ENCODE measurements at regions not wholly inside any gene's neighbourhood (a gene's known extent, or its start where the extent isn't known, plus 50 kb on each side); places are given as distances from the start of the nearest gene placed in this dataset.
A peak's percentile ranks its signal among the peaks of the same experiment; 100 is the strongest.

DNA sequence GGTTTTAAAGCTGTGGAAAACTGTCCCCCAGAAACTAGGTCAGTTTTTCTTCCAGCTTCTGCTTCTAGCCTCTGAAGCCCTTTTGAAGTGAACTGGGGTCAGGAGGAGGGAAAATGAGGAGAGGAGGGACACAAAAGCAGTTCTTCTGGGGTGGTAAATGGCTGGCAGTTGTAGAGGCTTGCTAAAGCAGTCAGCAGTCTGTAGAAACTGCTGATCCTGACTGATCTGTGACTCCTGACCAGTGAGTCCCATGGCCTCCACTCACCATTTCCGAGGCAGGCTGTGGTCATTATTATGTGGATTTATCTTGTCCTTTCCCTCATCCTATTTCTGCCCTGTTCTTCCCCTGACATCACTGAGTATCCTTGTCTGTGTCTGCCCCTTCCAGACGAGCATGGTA is 276.4 kb upstream of the ROPN1 start:
- Histone ChIP-seq H3K36me3 (ENCODE audit: control insufficient read depth in 2 of 3, insufficient read depth in 3 of 3, low read length in 3 of 3) (no peaks in the 10 kb centered on the region), H3K4me3 (ENCODE audit: low read length in 3 of 3) (no peak overlapping the region), H3K27ac (ENCODE audit: low read depth in 2 of 2, low read length in 2 of 2) (no peak overlapping the region), H3K9me3 (ENCODE audit: control insufficient read depth in 2 of 3, insufficient read depth in 1 of 3, low read length in 3 of 3) (no peaks in the 10 kb centered on the region), H3K4me1 (ENCODE audit: control insufficient read depth in 2 of 3, insufficient read depth in 2 of 3, low read depth in 1 of 3, low read length in 3 of 3) (no peaks in the 10 kb centered on the region), H3K9ac (ENCODE audit: low read length in 3 of 3) (no peak overlapping the region), H3K27me3 (ENCODE audit: control insufficient read depth, insufficient read depth, low read length) (no peaks in the 10 kb centered on the region)
- intact Hi-C loops (cut with DNase I), result no loop called here
- no peak for FAIRE-seq
- TF ChIP-seq, protein P1, sequence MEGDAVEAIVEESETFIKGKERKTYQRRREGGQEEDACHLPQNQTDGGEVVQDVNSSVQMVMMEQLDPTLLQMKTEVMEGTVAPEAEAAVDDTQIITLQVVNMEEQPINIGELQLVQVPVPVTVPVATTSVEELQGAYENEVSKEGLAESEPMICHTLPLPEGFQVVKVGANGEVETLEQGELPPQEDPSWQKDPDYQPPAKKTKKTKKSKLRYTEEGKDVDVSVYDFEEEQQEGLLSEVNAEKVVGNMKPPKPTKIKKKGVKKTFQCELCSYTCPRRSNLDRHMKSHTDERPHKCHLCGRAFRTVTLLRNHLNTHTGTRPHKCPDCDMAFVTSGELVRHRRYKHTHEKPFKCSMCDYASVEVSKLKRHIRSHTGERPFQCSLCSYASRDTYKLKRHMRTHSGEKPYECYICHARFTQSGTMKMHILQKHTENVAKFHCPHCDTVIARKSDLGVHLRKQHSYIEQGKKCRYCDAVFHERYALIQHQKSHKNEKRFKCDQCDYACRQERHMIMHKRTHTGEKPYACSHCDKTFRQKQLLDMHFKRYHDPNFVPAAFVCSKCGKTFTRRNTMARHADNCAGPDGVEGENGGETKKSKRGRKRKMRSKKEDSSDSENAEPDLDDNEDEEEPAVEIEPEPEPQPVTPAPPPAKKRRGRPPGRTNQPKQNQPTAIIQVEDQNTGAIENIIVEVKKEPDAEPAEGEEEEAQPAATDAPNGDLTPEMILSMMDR (IDR thresholded peaks at IDR 0.05; ENCODE audit: borderline replicate concordance, extremely low read depth, insufficient read depth), result no peak
- DNase-seq, result no peak

DNA sequence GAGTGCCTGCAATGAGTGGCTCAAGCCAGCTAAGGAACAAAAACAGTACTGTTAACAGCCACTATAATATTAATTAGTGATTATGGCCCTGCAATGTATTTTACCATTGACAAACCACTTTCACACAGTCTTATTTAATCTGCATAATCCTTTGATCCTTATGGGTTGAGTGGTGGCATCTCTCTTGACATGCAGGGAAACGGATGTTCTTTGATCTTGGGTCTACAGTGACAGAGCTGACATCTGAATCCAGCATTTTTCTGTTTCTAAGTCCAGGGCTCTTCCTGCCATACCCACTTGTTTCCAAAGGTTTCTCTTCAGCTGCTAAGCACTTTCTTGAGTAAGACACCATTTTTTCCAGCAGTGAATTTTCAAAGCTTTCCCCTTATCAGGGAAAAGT is 277.7 kb upstream of the ROPN1 start:
- Histone ChIP-seq H3K27ac (ENCODE audit: low read depth in 2 of 2, low read length in 2 of 2) (no peak overlapping the region), H3K9ac (ENCODE audit: low read length in 3 of 3) (no peak overlapping the region), H3K4me1 (ENCODE audit: control insufficient read depth in 2 of 3, insufficient read depth in 2 of 3, low read depth in 1 of 3, low read length in 3 of 3) (peaks cover 0 to 2% (median 0%) of the 10 kb centered on the region in 3 donors), H3K4me3 (ENCODE audit: low read length in 3 of 3) (no peak overlapping the region), H3K27me3 (ENCODE audit: control insufficient read depth, insufficient read depth, low read length) (no peaks in the 10 kb centered on the region), H3K9me3 (ENCODE audit: control insufficient read depth in 2 of 3, insufficient read depth in 1 of 3, low read length in 3 of 3) (no peaks in the 10 kb centered on the region), H3K36me3 (ENCODE audit: control insufficient read depth in 2 of 3, insufficient read depth in 3 of 3, low read length in 3 of 3) (no peaks in the 10 kb centered on the region)
- DNase-seq (no peak), FAIRE-seq (no peak)
- intact Hi-C loops (cut with DNase I), result no loop called here
- TF ChIP-seq, protein P1 (IDR thresholded peaks at IDR 0.05; ENCODE audit: borderline replicate concordance, extremely low read depth, insufficient read depth), result no peak

DNA sequence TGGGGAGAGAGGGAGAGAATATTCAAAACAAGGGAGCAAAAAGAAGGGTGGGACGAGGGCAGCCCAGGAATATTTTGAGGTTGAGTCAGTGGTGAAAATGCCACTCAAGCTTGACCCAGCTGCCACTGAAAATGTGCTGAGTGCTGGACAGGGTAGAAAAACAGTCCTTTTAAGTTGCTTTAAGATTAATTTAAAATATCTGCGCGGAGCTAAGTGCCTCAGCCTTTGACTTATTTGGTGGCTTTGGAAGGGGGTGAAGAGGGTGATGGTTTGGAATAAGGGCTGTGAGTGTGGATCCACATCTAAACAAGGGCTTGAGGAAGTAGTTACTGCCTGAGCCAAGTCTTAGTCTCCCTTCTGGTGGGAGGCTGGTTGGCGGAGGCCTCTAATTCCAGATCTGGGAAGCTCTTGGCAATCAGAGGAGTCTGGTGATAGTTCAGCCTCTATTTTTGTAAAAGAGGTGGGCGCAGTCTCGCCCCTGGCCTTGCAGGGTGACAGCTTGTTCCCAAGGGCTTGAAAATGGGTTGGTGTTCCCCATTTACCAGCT is 280.8 kb upstream of the ROPN1 start:
- DNase-seq (peak in 2 of 5 donors; percentile 48 to 83), FAIRE-seq (no peak)
- H3K27me3 ChIP-seq (ENCODE audit: control insufficient read depth, insufficient read depth, low read length), result no peaks in the 10 kb centered on the region
- H3K4me3 ChIP-seq (ENCODE audit: low read length in 3 of 3), result no peak overlapping the region
- peak overlapping the region in 1 of 2 donors; percentile 49 for H3K27ac ChIP-seq (ENCODE audit: low read depth in 2 of 2, low read length in 2 of 2)
- intact Hi-C loops (cut with DNase I), result no loop called here
- peaks cover 0 to 12% (median 8%) of the 10 kb centered on the region in 3 donors for H3K4me1 ChIP-seq (ENCODE audit: control insufficient read depth in 2 of 3, insufficient read depth in 2 of 3, low read depth in 1 of 3, low read length in 3 of 3)
- no peaks in the 10 kb centered on the region for H3K36me3 ChIP-seq (ENCODE audit: control insufficient read depth in 2 of 3, insufficient read depth in 3 of 3, low read length in 3 of 3)
- no peaks in the 10 kb centered on the region for H3K9me3 ChIP-seq (ENCODE audit: control insufficient read depth in 2 of 3, insufficient read depth in 1 of 3, low read length in 3 of 3)
- H3K9ac ChIP-seq (ENCODE audit: low read length in 3 of 3), result no peak overlapping the region
- TF ChIP-seq, protein P1 (IDR thresholded peaks at IDR 0.05; ENCODE audit: borderline replicate concordance, extremely low read depth, insufficient read depth), result no peak

DNA sequence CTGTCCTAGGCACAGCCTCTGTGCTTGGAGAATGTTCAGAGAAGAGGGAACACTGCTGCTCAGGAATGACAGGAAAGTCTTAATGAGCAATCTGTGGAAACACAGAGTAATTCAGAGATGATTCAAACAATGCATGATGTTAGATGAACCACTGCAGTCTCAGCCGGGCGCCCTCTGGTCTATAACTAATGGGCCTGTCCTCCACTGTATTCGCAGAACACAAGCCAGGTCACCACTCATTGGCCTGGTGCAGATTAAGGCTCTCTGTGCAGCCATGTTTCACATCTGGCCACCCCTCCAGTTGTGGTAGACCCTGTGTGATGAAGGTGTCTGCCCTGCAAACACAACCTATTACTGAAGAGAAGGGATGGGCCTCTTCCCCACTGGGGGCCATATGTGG is 281.7 kb upstream of the ROPN1 start:
- H3K27ac ChIP-seq (ENCODE audit: low read depth in 2 of 2, low read length in 2 of 2), result peak overlapping the region in 1 of 2 donors; percentile 11
- no peak overlapping the region for H3K9ac ChIP-seq (ENCODE audit: low read length in 3 of 3)
- intact Hi-C loops (cut with DNase I), result no loop called here
- peaks cover 0 to 19% (median 8%) of the 10 kb centered on the region in 3 donors for H3K4me1 ChIP-seq (ENCODE audit: control insufficient read depth in 2 of 3, insufficient read depth in 2 of 3, low read depth in 1 of 3, low read length in 3 of 3)
- TF ChIP-seq, protein P1 (IDR thresholded peaks at IDR 0.05; ENCODE audit: borderline replicate concordance, extremely low read depth, insufficient read depth), result no peak
- no peaks in the 10 kb centered on the region for H3K27me3 ChIP-seq (ENCODE audit: control insufficient read depth, insufficient read depth, low read length)
- no peak overlapping the region for H3K4me3 ChIP-seq (ENCODE audit: low read length in 3 of 3)
- DNase-seq, result no peak
- no peaks in the 10 kb centered on the region for H3K36me3 ChIP-seq (ENCODE audit: control insufficient read depth in 2 of 3, insufficient read depth in 3 of 3, low read length in 3 of 3)
- FAIRE-seq, result no peak
- H3K9me3 ChIP-seq (ENCODE audit: control insufficient read depth in 2 of 3, insufficient read depth in 1 of 3, low read length in 3 of 3), result no peaks in the 10 kb centered on the region
